Aorta (tissue), 5 donors: ENCODE measurements at regions not wholly inside any gene's neighbourhood (a gene's known extent, or its start where the extent isn't known, plus 50 kb on each side); places are given as distances from the start of the nearest gene placed in this dataset.

Experiments
- ATAC-seq: fragments of 200-7000 bp; cut with Tn5 transposase; one replicate; pipeline ENCODE4 v1.9.1; 2022; ENCODE audit warnings: moderate library complexity; ENCODE audit not compliant: low FRiP score
- DNase-seq, 2 donors: peaks; one replicate each; pipeline ENCODE4 v3.0.0-alpha.2; 2020
- H3K27ac ChIP-seq, 2 donors: one replicate each; pipeline ENCODE4 v1.5.1; 2013; ENCODE audit warnings: low read length in 2 of 2, mild to moderate bottlenecking in 2 of 2, moderate library complexity in 2 of 2, control low read depth in 1 of 2, inconsistent platforms in 1 of 2, low read depth in 1 of 2
- H3K27me3 ChIP-seq, 2 donors: one replicate each; pipeline ENCODE4 v1.6.1; 2013; ENCODE audit warnings: control low read depth in 1 of 2, low read length in 1 of 2, mild to moderate bottlenecking in 1 of 2, moderate library complexity in 1 of 2; ENCODE audit not compliant: insufficient read depth in 2 of 2, control insufficient read depth in 1 of 2
- H3K36me3 ChIP-seq, 2 donors: one replicate each; pipeline ENCODE4 v1.6.1; 2013; ENCODE audit warnings: control low read depth in 1 of 2, low read length in 1 of 2, mild to moderate bottlenecking in 1 of 2; ENCODE audit not compliant: insufficient read depth in 2 of 2, control insufficient read depth in 1 of 2
- H3K4me1 ChIP-seq, 2 donors: one replicate each; pipeline ENCODE4 v1.6.1; 2013; ENCODE audit warnings: low read length in 2 of 2, control low read depth in 1 of 2, mild to moderate bottlenecking in 1 of 2, moderate library complexity in 1 of 2; ENCODE audit not compliant: insufficient read depth in 2 of 2, control insufficient read depth in 1 of 2
- H3K4me3 ChIP-seq, 2 donors: one replicate each; pipeline ENCODE4 v1.5.1; 2013; ENCODE audit warnings: low read length in 2 of 2, control low read depth in 1 of 2, mild to moderate bottlenecking in 1 of 2
- H3K9me3 ChIP-seq: one replicate; pipeline ENCODE4 v1.6.1; 2013; ENCODE audit warnings: mild to moderate bottlenecking, low read length; ENCODE audit not compliant: control insufficient read depth
- WGBS, 2 donors: extraction: QIAGEN DNeasy Blood & Tissue Kit; methylation state at CpG; one replicate each; pipeline ENCODE4 v1.1.7; 2013; 5-methylcytosine and 5-hydroxymethylcytosine counted together
- intact Hi-C, 2 donors: fragments of 100-400 bp; cut with DNase I; formaldehyde crosslinking; loops; one replicate each; pipeline versions ENCODE4 v1.14.2 to v1.15.0; 2022
- donor health status: healthy with polysubstance abuse.
- donor health status: Bipolar disorder and iron deficiency.
- donor health status: DM: no; HTN: no; CAD: no.
- donor health status: DM: no; HTN: no; CAD: no.
- donor health status: DM: yes; HTN: yes; CAD: no.

GRCh38 chr2:120590841-120591240 lies 144.8 kb upstream of the GLI2 start:
- no peak for ATAC-seq

DNA sequence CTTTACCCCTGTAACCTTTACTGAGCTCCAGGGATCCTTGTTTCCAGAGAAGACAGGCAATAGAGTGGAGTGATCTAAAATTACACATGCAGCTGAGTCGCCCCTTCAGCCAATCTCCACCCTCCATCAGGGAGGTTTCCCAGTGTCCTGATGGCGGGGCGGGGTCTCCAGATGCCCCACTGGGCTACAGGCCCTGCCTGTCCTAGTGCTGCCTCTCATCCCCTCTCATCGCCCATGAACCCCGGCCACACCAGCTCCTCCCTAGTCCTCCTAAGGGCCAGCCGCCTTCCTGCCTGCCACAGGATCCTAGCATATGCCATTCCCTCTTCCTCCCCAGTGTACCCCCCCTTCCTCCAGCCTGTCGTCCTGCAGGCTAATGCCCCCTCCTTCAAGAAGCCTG lies 144.1 kb upstream of the GLI2 start:
- DNase-seq: no peak

More at GRCh38 chr2:120590841-120591240, 144.8 kb upstream of the GLI2 start:
- no peaks in the 10 kb centered on the region for H3K27me3 ChIP-seq
- no peaks in the 10 kb centered on the region for H3K4me1 ChIP-seq
- WGBS, 2 donors: 94 to 98% methylated on average over 1 of the region's 1 CpG
- intact Hi-C loops: no loop called here
- no peak for DNase-seq
- no peak overlapping the region for H3K4me3 ChIP-seq
- no peaks in the 10 kb centered on the region for H3K36me3 ChIP-seq
- no peaks in the 10 kb centered on the region for H3K9me3 ChIP-seq
- H3K27ac ChIP-seq: no peak overlapping the region

DNA sequence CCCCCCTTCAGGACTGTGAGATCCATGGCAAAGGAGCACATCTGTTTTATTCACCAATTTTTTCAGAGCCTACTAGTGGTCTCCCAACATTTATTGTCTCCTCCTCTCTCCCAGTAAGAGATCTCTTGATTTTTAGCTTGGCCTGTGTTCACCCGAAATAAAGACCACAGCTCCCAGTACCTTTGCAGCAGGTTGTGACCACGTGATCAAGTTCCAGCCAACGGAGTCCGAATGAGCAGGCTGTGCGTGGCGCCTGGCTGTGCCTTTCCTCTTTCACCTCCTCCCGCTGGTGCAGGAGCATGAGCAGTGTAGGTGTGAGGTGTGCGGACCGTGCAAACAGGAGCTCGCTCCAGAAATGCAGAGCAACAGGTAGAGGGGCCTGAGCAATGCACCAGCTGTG lies 143.6 kb upstream of the GLI2 start:
- H3K36me3 ChIP-seq: no peaks in the 10 kb centered on the region
- WGBS, 2 donors: 77 to 96% methylated on average over 10 of the region's 10 CpGs

More for the DNA sequence above, 144.1 kb upstream of the GLI2 start:
- Histone ChIP-seq H3K27me3 (no peaks in the 10 kb centered on the region), H3K4me1 (no peaks in the 10 kb centered on the region), H3K27ac (no peak overlapping the region), H3K9me3 (no peaks in the 10 kb centered on the region), H3K36me3 (no peaks in the 10 kb centered on the region), H3K4me3 (no peak overlapping the region)
- intact Hi-C loops: no loop called here
- WGBS, 2 donors: 96% methylated on average over 7 of the region's 7 CpGs
- no peak for ATAC-seq

GRCh38 chr2:120593921-120594686 lies 141.6 kb upstream of the GLI2 start:
- H3K36me3 ChIP-seq: no peaks in the 10 kb centered on the region
- WGBS, 2 donors: 94% methylated on average over 9 of the region's 9 CpGs
- no peak overlapping the region for H3K4me3 ChIP-seq
- H3K9me3 ChIP-seq: no peaks in the 10 kb centered on the region
- no peak overlapping the region for H3K27ac ChIP-seq
- H3K4me1 ChIP-seq: no peaks in the 10 kb centered on the region
- DNase-seq (no peak), ATAC-seq (no peak)
- intact Hi-C loops: no loop called here
- no peaks in the 10 kb centered on the region for H3K27me3 ChIP-seq

More for the DNA sequence above, 143.6 kb upstream of the GLI2 start:
- Histone ChIP-seq H3K4me1 (no peaks in the 10 kb centered on the region), H3K9me3 (no peaks in the 10 kb centered on the region), H3K27ac (no peak overlapping the region), H3K27me3 (no peaks in the 10 kb centered on the region), H3K4me3 (no peak overlapping the region)
- intact Hi-C loops: no loop called here
- ATAC-seq: no peak
- no peak for DNase-seq

GRCh38 chr2:120594856-120595685 lies 140.6 kb upstream of the GLI2 start:
- ATAC-seq (no peak), DNase-seq (no peak)
- H3K9me3 ChIP-seq: no peaks in the 10 kb centered on the region
- H3K4me3 ChIP-seq: no peak overlapping the region
- H3K4me1 ChIP-seq: no peaks in the 10 kb centered on the region
- 88 to 90% methylated on average over 8 of the region's 8 CpGs for WGBS, 2 donors
- no peaks in the 10 kb centered on the region for H3K27me3 ChIP-seq
- no peak overlapping the region for H3K27ac ChIP-seq
- no peaks in the 10 kb centered on the region for H3K36me3 ChIP-seq
- intact Hi-C loops: no loop called here

DNA sequence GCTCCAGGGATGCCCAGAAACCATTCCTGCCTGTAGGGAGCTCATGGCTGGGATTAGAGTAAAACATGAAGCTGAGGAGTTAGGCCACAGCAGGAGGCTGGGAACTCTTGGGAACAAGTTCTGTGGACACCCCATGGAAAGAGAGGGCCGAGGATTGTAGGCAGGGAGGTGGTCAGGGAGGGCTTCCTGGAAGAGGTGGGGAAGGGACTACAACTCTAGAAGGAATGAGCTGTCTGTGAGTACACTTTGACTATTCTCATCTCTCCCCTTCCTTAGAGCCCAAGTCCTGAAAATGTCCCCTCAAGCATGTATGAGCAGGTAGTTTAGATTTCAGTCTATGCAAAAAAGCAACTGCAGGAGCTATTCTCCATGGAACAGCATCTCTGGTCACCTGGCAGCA lies 139.9 kb upstream of the GLI2 start:
- Histone ChIP-seq H3K9me3 (no peaks in the 10 kb centered on the region), H3K4me1 (no peaks in the 10 kb centered on the region), H3K36me3 (no peaks in the 10 kb centered on the region), H3K4me3 (no peak overlapping the region), H3K27me3 (no peaks in the 10 kb centered on the region), H3K27ac (no peak overlapping the region)
- ATAC-seq (no peak), DNase-seq (peak in 1 of 2 donors; percentile 22)
- 89 to 94% methylated on average over 1 of the region's 1 CpG for WGBS, 2 donors
- intact Hi-C loops: no loop called here

- H3K4me1 ChIP-seq: no peaks in the 10 kb centered on the region
- H3K9me3 ChIP-seq: no peaks in the 10 kb centered on the region
- no peak overlapping the region for H3K27ac ChIP-seq
- WGBS, 2 donors: 20 to 27% methylated on average over 16 of the region's 16 CpGs
- no peaks in the 10 kb centered on the region for H3K27me3 ChIP-seq
- intact Hi-C loops: no loop called here
- DNase-seq (peak; percentile 55 to 75), ATAC-seq (peak; percentile 50)
- H3K36me3 ChIP-seq: no peaks in the 10 kb centered on the region
- no peak overlapping the region for H3K4me3 ChIP-seq
Observed at GRCh38 chr2:120596191-120596811, 139.4 kb upstream of the GLI2 start.

DNA sequence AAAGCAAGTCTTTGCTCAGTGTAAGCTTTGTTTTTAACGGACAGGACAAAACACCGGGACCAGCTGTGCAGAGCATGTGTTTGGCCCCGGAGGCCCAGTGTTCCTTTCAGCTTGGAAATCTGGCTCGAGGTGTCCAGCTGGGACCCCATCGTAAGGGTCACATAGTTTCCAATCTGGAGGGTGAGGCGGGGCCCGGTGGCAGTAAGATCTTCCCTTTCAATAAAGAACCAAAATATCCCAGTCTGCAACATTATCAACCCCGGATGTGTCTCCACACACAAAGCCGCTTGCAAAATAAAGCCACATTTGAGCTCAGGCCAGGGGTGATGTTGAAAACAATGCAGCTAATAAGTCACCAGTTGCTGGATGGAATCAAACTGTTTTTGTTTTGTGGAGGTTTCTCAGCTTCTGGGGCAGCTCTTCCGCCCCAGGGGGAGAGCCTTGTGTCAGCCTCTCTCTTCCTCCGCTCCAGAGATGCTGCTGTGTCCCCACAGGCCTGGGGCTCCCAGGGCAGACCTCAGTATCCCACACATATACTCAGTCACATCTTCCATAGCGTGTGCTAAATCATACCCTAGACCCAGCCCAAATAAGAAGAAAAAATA lies 138.6 kb upstream of the GLI2 start:
- peak; percentile 47 to 66 for DNase-seq
- no peak overlapping the region for H3K4me3 ChIP-seq
- 51 to 58% methylated on average over 12 of the region's 12 CpGs for WGBS, 2 donors
- H3K36me3 ChIP-seq: no peaks in the 10 kb centered on the region
- H3K27me3 ChIP-seq: no peaks in the 10 kb centered on the region
- H3K27ac ChIP-seq: no peak overlapping the region
- intact Hi-C loops: no loop called here
- H3K4me1 ChIP-seq: no peaks in the 10 kb centered on the region
- ATAC-seq: peak; percentile 58
- no peaks in the 10 kb centered on the region for H3K9me3 ChIP-seq
